OCI-LY3 (cell line): ENCODE measurements at regions not wholly inside any gene's neighbourhood (a gene's known extent, or its start where the extent isn't known, plus 50 kb on each side); places are given as distances from the start of the nearest gene placed in this dataset.
A peak's percentile ranks its signal among the peaks of the same experiment; 100 is the strongest.

Experiments used
- H2AFZ ChIP-seq: fragments of 200-600, 300-600 bp; shearing (Covaris generic); 2 replicates; pipeline ENCODE4 v1.6.0; 2014; ENCODE audit warnings: antibody characterized with exemption, low read depth, low read length
- H3K27ac ChIP-seq: fragments of 200-600, 300-600 bp; sonication (generic); 2 replicates; pipeline ENCODE4 v1.5.1; 2014; ENCODE audit warnings: mild to moderate bottlenecking, low read length, moderate library complexity, mixed read lengths
- H3K27me3 ChIP-seq: fragments of 200-600, 300-600 bp; sonication (generic); 2 replicates; pipeline ENCODE4 v1.6.1; 2014; ENCODE audit warnings: low read depth, low read length, mixed read lengths
- H3K36me3 ChIP-seq: fragments of 200-600, 300-600 bp; sonication (generic); replicated peaks from 2 replicates; pipeline ENCODE3; 2014; ENCODE audit warnings: low read depth, low read length, mixed read lengths
- H3K4me1 ChIP-seq: fragments of 300-600, 200-600 bp; sonication (generic); 2 replicates; pipeline ENCODE4 v1.6.1; 2014; ENCODE audit warnings: low read length, mixed read lengths
- H3K4me2 ChIP-seq: fragments of 200-600, 300-600 bp; sonication (generic); 2 replicates; pipeline ENCODE4 v1.6.1; 2014; ENCODE audit warnings: low read length, mixed read lengths
- H3K4me3 ChIP-seq: fragments of 300-600, 200-600 bp; sonication (generic); 2 replicates; pipeline ENCODE4 v1.5.1; 2014; ENCODE audit warnings: antibody characterized with exemption, mild to moderate bottlenecking, low read length, moderate library complexity
- H3K79me2 ChIP-seq: fragments of 300-600, 200-600 bp; shearing (Covaris generic); 2 replicates; pipeline ENCODE4 v1.6.1; 2014; ENCODE audit warnings: mild to moderate bottlenecking, low read length, mixed read lengths
- H3K9ac ChIP-seq: fragments of 300-600, 200-600 bp; shearing (Covaris generic); 2 replicates; pipeline ENCODE4 v1.6.0; 2014; ENCODE audit warnings: mild to moderate bottlenecking, low read length, moderate library complexity
- H3K9me3 ChIP-seq: fragments of 200-600, 300-600 bp; shearing (Covaris generic); 2 replicates; pipeline ENCODE4 v1.6.1; 2014; ENCODE audit warnings: low read length, mixed read lengths; ENCODE audit not compliant: insufficient read depth
- H4K20me1 ChIP-seq: fragments of 200-600, 300-600 bp; sonication (generic); 2 replicates; pipeline ENCODE4 v1.6.1; 2016; ENCODE audit warnings: low read length, mixed read lengths; ENCODE audit not compliant: insufficient read depth
- CTCF ChIP-seq: fragments of 200-600, 300-600 bp; sonication (generic); IDR thresholded peaks from 2 replicates; pipeline ENCODE4 v1.5.1; 2014; ENCODE audit warnings: antibody characterized with exemption, low read length, low read depth
- EZH2phosphoT487 ChIP-seq: fragments of 200-600 bp; shearing (Covaris generic); IDR thresholded peaks from 2 replicates; pipeline ENCODE4 v1.6.1; 2018; ENCODE audit warnings: antibody characterized with exemption, mixed run types, low read depth

GRCh38 chr7:46208635-46209525 lies 287.8 kb upstream of the IGFBP3 start:
- H3K36me3 ChIP-seq: no peaks in the 10 kb centered on the region
- no peak overlapping the region for H3K4me2 ChIP-seq
- TF ChIP-seq EZH2phosphoT487 (no peak), CTCF (no peak)
- no peaks in the 10 kb centered on the region for H3K9me3 ChIP-seq
- H3K4me1 ChIP-seq: peaks cover 60% of the 10 kb centered on the region
- H3K9ac ChIP-seq: no peak overlapping the region
- peak overlapping the region; percentile 95 for H3K27ac ChIP-seq
- H3K79me2 ChIP-seq: no peaks in the 10 kb centered on the region
- no peaks in the 10 kb centered on the region for H3K27me3 ChIP-seq
- no peak overlapping the region for H2AFZ ChIP-seq
- no peak overlapping the region for H3K4me3 ChIP-seq
- no peaks in the 10 kb centered on the region for H4K20me1 ChIP-seq

- TF ChIP-seq EZH2phosphoT487 (no peak), CTCF (no peak)
- H3K4me3 ChIP-seq: no peak overlapping the region
- H3K9ac ChIP-seq: peak overlapping the region; percentile 61; the same call in 1 of the 2 replicates
- H3K27me3 ChIP-seq: no peaks in the 10 kb centered on the region
- no peaks in the 10 kb centered on the region for H3K79me2 ChIP-seq
- peaks cover 60% of the 10 kb centered on the region for H3K4me1 ChIP-seq
- no peaks in the 10 kb centered on the region for H4K20me1 ChIP-seq
- peak overlapping the region; percentile 55 for H3K4me2 ChIP-seq
- no peaks in the 10 kb centered on the region for H3K36me3 ChIP-seq
- H3K27ac ChIP-seq: peak overlapping the region; percentile 95
- H2AFZ ChIP-seq: no peak overlapping the region
- no peaks in the 10 kb centered on the region for H3K9me3 ChIP-seq
Measured at GRCh38 chr7:46207931-46208634, 287.0 kb upstream of the IGFBP3 start.

GRCh38 chr7:46206476-46207060 lies 285.5 kb upstream of the IGFBP3 start:
- Histone ChIP-seq H3K9ac (peak overlapping the region; percentile 61), H2AFZ (peak overlapping the region; percentile 75), H3K36me3 (no peaks in the 10 kb centered on the region), H3K79me2 (no peaks in the 10 kb centered on the region), H3K4me3 (peak overlapping the region; percentile 25; the same call in 1 of the 2 replicates), H4K20me1 (no peaks in the 10 kb centered on the region), H3K4me1 (peaks cover 60% of the 10 kb centered on the region), H3K27ac (peak overlapping the region; percentile 95), H3K9me3 (no peaks in the 10 kb centered on the region), H3K4me2 (peak overlapping the region; percentile 55), H3K27me3 (no peaks in the 10 kb centered on the region)
- TF ChIP-seq EZH2phosphoT487 (no peak), CTCF (no peak)

GRCh38 chr7:46205478-46205877 lies 284.4 kb upstream of the IGFBP3 start:
- no peaks in the 10 kb centered on the region for H3K79me2 ChIP-seq
- no peaks in the 10 kb centered on the region for H3K27me3 ChIP-seq
- TF ChIP-seq EZH2phosphoT487: no peak
- no peak for TF ChIP-seq CTCF
- H3K4me3 ChIP-seq: no peak overlapping the region
- H3K9me3 ChIP-seq: no peaks in the 10 kb centered on the region
- H4K20me1 ChIP-seq: no peaks in the 10 kb centered on the region
- H3K36me3 ChIP-seq: no peaks in the 10 kb centered on the region
- H3K4me2 ChIP-seq: peak overlapping the region; percentile 55
- H3K27ac ChIP-seq: peak overlapping the region; percentile 95
- H3K9ac ChIP-seq: peak overlapping the region; percentile 55; the same call in 1 of the 2 replicates
- H2AFZ ChIP-seq: peak overlapping the region; percentile 75
- peaks cover 60% of the 10 kb centered on the region for H3K4me1 ChIP-seq
